Ovary (tissue), 3 donors: ENCODE measurements at regions not wholly inside any gene's neighbourhood (a gene's known extent, or its start where the extent isn't known, plus 50 kb on each side); places are given as distances from the start of the nearest gene placed in this dataset.

Experiments used
- CTCF ChIP-seq, 3 donors: fragments of 450-650 bp in 2 of 3; fragments of 200-600 bp in 1 of 3; IDR thresholded peaks; one replicate each; pipeline versions ENCODE4 v1.5.1 to v1.8.0; 2016 to 2022; ENCODE audit warnings: antibody characterized with exemption in 3 of 3, mild to moderate bottlenecking in 1 of 3
- EP300 ChIP-seq: sonication (generic); formaldehyde crosslinking; IDR thresholded peaks from one replicate; pipeline ENCODE4 v1.6.1; 2017; ENCODE audit warnings: antibody characterized with exemption
- POLR2A ChIP-seq: fragments of 450-650 bp; IDR thresholded peaks from one replicate; pipeline ENCODE4 v1.6.1; 2017; ENCODE audit warnings: antibody characterized with exemption, mild to moderate bottlenecking, moderate library complexity
- donor health status: DM: no; HTN: no; CAD: no.

- TF ChIP-seq CTCF (IDR thresholded peaks at IDR 0.05) (no peak), POLR2A (no peak), EP300 (no peak)
These were observed 191.6 kb downstream of the TENT4A start for GRCh38 chr5:6904860-6905259.
